ENCODE measurements at regions not wholly inside any gene's neighbourhood (a gene's known extent, or its start where the extent isn't known, plus 50 kb on each side); places are given as distances from the start of the nearest gene placed in this dataset.

DNA sequence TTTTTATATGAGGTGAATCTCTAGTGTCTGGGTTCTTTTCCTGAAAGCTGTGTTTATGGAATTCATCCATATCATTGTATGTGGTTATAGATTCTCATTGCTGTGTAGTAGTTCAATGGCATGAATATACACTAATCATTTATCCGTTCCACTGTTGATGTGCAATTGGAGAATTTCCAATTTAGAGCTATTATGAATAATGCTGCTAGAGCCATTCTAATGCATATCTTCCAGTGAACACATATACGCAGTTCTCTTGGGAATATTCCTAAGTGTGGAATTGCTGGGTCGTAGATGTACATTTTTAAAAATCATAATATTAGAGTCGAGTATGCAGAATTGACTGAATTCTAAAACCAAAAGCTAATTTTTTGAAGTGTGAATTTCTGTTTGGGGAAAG, 327.5 kb upstream of the JAG1 start:
- TF ChIP-seq POLR2A (IDR thresholded peaks at IDR 0.05; ENCODE audit: borderline replicate concordance, extremely low read depth, insufficient read depth, insufficient read length) (no peak), YY1 (IDR thresholded peaks at IDR 0.05; ENCODE audit: extremely low read depth, insufficient replicate concordance, low read depth, low read length) (no peak), CEBPB (IDR thresholded peaks at IDR 0.05; ENCODE audit: low read depth) (no peak), SIN3A (IDR thresholded peaks at IDR 0.05; ENCODE audit: low read depth) (no peak)
- TF ChIP-seq, protein P1, sequence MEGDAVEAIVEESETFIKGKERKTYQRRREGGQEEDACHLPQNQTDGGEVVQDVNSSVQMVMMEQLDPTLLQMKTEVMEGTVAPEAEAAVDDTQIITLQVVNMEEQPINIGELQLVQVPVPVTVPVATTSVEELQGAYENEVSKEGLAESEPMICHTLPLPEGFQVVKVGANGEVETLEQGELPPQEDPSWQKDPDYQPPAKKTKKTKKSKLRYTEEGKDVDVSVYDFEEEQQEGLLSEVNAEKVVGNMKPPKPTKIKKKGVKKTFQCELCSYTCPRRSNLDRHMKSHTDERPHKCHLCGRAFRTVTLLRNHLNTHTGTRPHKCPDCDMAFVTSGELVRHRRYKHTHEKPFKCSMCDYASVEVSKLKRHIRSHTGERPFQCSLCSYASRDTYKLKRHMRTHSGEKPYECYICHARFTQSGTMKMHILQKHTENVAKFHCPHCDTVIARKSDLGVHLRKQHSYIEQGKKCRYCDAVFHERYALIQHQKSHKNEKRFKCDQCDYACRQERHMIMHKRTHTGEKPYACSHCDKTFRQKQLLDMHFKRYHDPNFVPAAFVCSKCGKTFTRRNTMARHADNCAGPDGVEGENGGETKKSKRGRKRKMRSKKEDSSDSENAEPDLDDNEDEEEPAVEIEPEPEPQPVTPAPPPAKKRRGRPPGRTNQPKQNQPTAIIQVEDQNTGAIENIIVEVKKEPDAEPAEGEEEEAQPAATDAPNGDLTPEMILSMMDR (IDR thresholded peaks at IDR 0.05 in 2 of 3, conservative IDR thresholded peaks at IDR 0.05 in 1 of 3; ENCODE audit: borderline replicate concordance in 1 of 3, insufficient read depth in 1 of 3, low read depth in 2 of 3, low read length in 2 of 3), result no peak
